K562 (cell line): ENCODE measurements at regions not wholly inside any gene's neighbourhood (a gene's known extent, or its start where the extent isn't known, plus 50 kb on each side); places are given as distances from the start of the nearest gene placed in this dataset.

Experiments used
- ATAC-seq: fragments of 200-7000 bp; cut with Tn5 transposase; 3 replicates; pipeline ENCODE4 v1.9.1; 2020; ENCODE audit warnings: moderate library complexity
- BruUV-seq: library from RNA; stranded (reverse); fragments of 400-500 nt; replicated peaks from 2 replicates; lab custom pipeline; 2021; lab: Mats Ljungman, UMichigan
- CTCF ChIA-PET: fragments of 300-600 bp; formaldehyde crosslinking; extraction: SDS; loops from one replicate; lab custom pipeline; 2021; ENCODE audit warnings: low intra/inter-chr PET ratio; lab: Yijun Ruan, JAX
- POLR2A ChIA-PET: fragments of 300-600, 350-650 bp; sonication (Branson Sonifier 250); formaldehyde crosslinking; extraction: SDS; loops from one replicate; lab custom pipeline; 2021; ENCODE audit warnings: antibody characterized with exemption, inconsistent platforms; lab: Yijun Ruan, JAX
- DNase-seq, 4 experiments: peaks; one replicate each; pipeline versions ENCODE4 v3.0.0 to v3.0.0-alpha.2; 2011 to 2018; ENCODE audit warnings: low spot score in 3 of 4, mixed read lengths in 3 of 4; ENCODE audit errors: extremely low read depth in 1 of 4
- FAIRE-seq: peaks from 2 replicates; lab custom pipeline; 2011; peaks lifted over from hg19 to GRCh38; lab: Jason Lieb, UNC
- H2AFZ ChIP-seq: 2 replicates; pipeline ENCODE4 v1.6.0; 2011; ENCODE audit warnings: low read depth, low read length, control low read depth, inconsistent platforms
- H3K27ac ChIP-seq: fragments of 200-600 bp; 3 replicates; pipeline ENCODE4 v1.8.0; 2011; ENCODE audit warnings: low read depth, mild to moderate bottlenecking, control low read depth, inconsistent platforms, low read length, moderate library complexity, mixed read lengths; ENCODE audit errors: extremely low read depth
- H3K27me3 ChIP-seq, 2 experiments: fragments of 300-600 bp in 1 of 2; 2 replicates in 1 of 2; 3 replicates in 1 of 2; pipeline versions ENCODE4 v1.6.0 to v1.8.0; 2011; ENCODE audit warnings: inconsistent platforms in 2 of 2, low read length in 2 of 2, mild to moderate bottlenecking in 1 of 2, mixed read lengths in 1 of 2, moderate library complexity in 1 of 2; ENCODE audit not compliant: control insufficient read depth in 2 of 2, insufficient read depth in 2 of 2
- H3K36me3 ChIP-seq: fragments of 300-600 bp; 3 replicates; pipeline ENCODE4 v1.8.0; 2011; ENCODE audit warnings: mild to moderate bottlenecking, low read length, inconsistent platforms; ENCODE audit not compliant: control insufficient read depth, insufficient read depth
- H3K4me1 ChIP-seq, 2 experiments: fragments of 200-600 bp in 1 of 2; replicated peaks in 1 of 2; 2 replicates in 1 of 2; 3 replicates in 1 of 2; pipeline versions ENCODE4 v1.5.1 to v1.8.0; 2011; ENCODE audit warnings: inconsistent platforms in 2 of 2, low read length in 2 of 2, mild to moderate bottlenecking in 1 of 2, mixed read lengths in 1 of 2, moderate library complexity in 1 of 2; ENCODE audit not compliant: control insufficient read depth in 2 of 2, insufficient read depth in 2 of 2
- H3K4me2 ChIP-seq: 2 replicates; pipeline ENCODE4 v1.6.1; 2011; ENCODE audit warnings: low read length, control low read depth, inconsistent platforms, mixed read lengths; ENCODE audit not compliant: insufficient read depth
- H3K4me3 ChIP-seq: fragments of 200-600 bp; sonication (generic), shearing (Covaris generic); 2 replicates; pipeline ENCODE4 v1.5.1; 2016; ENCODE audit warnings: control low read depth, inconsistent platforms
- H3K79me2 ChIP-seq: fragments of 200-600 bp; 3 replicates; pipeline ENCODE4 v1.8.0; 2011; ENCODE audit warnings: low read length, inconsistent platforms; ENCODE audit not compliant: control insufficient read depth, insufficient read depth
- H3K9ac ChIP-seq, 2 experiments: 2 replicates each; pipeline versions ENCODE4 v1.6.0 to v1.6.1; 2011; ENCODE audit warnings: low read depth in 2 of 2, low read length in 2 of 2, control low read depth in 1 of 2, inconsistent platforms in 1 of 2, mild to moderate bottlenecking in 1 of 2, mixed read lengths in 1 of 2; ENCODE audit not compliant: insufficient read depth in 1 of 2
- H3K9me1 ChIP-seq: one replicate; pipeline ENCODE4 v1.6.0; 2011; ENCODE audit warnings: inconsistent platforms, mild to moderate bottlenecking, low read length, moderate library complexity; ENCODE audit not compliant: control insufficient read depth, insufficient read depth
- H3K9me3 ChIP-seq: replicated peaks from 2 replicates; pipeline ENCODE4 v1.5.1; 2011; ENCODE audit warnings: low read depth, low read length, inconsistent platforms; ENCODE audit not compliant: control insufficient read depth, insufficient read depth
- H4K20me1 ChIP-seq: replicated peaks from 2 replicates; pipeline ENCODE4 v1.6.1; 2011; ENCODE audit warnings: low read length, inconsistent platforms, mixed read lengths; ENCODE audit not compliant: control insufficient read depth, insufficient read depth
- BRD4 ChIP-seq: fragments of 200-600 bp; sonication (generic); IDR thresholded peaks from 2 replicates; pipeline ENCODE4 v1.6.1; 2017; ENCODE audit warnings: inconsistent platforms
- GTF2F1 ChIP-seq: IDR thresholded peaks from 2 replicates; pipeline ENCODE4 v1.6.1; 2011; ENCODE audit warnings: low read depth, low read length, improper control_type of control experiment
- HDAC2 ChIP-seq: fragments of 450-650 bp; IDR thresholded peaks from 2 replicates; pipeline ENCODE4 v1.6.1; 2016; ENCODE audit warnings: mild to moderate bottlenecking
- MCM7 ChIP-seq, 2 experiments: fragments of 450-650 bp; IDR thresholded peaks; 2 replicates each; pipeline ENCODE4 v1.6.1; 2016 to 2018
- MED1 ChIP-seq: sonication (generic); formaldehyde crosslinking; IDR thresholded peaks from 2 replicates; pipeline ENCODE4 v1.8.1; 2023; ENCODE audit warnings: missing genetic modification reagents, borderline replicate concordance
- NEUROD1 ChIP-seq: fragments of 150-350 bp; IDR thresholded peaks from 2 replicates; pipeline ENCODE4 v1.6.1; 2014; ENCODE audit warnings: borderline replicate concordance, low read length, low read depth; ENCODE audit not compliant: partially characterized antibody
- PCBP1 ChIP-seq: fragments of 200-400 bp; formaldehyde crosslinking; IDR thresholded peaks from 2 replicates; pipeline ENCODE4 v1.6.1; 2018; ENCODE audit warnings: mild to moderate bottlenecking, low read depth, low read length; ENCODE audit not compliant: poor library complexity, severe bottlenecking
- RBM17 ChIP-seq: fragments of 200-400 bp; formaldehyde crosslinking; IDR thresholded peaks from 2 replicates; pipeline ENCODE4 v1.6.1; 2017; ENCODE audit warnings: low read depth, mild to moderate bottlenecking, low read length, borderline replicate concordance
- RCOR1 ChIP-seq, 2 experiments: IDR thresholded peaks; 2 replicates each; pipeline ENCODE4 v1.6.1; 2012; ENCODE audit warnings: low read depth in 2 of 2, low read length in 2 of 2, borderline replicate concordance in 1 of 2, improper control_type of control experiment in 1 of 2
- SMAD2 ChIP-seq: fragments of 150-350 bp; IDR thresholded peaks from 2 replicates; pipeline ENCODE4 v1.6.1; 2014; ENCODE audit warnings: low read depth, mild to moderate bottlenecking, low read length
- SMC3 ChIP-seq: conservative IDR thresholded peaks from 2 replicates; pipeline ENCODE4 v1.6.1; 2011; ENCODE audit warnings: low read depth, low read length, improper control_type of control experiment; ENCODE audit not compliant: insufficient read depth
- TBP ChIP-seq: optimal IDR thresholded peaks from 2 replicates; pipeline ENCODE3; 2011; ENCODE audit warnings: low read depth, low read length, improper control_type of control experiment
- ZBTB8A ChIP-seq: fragments of 450-650 bp; IDR thresholded peaks from 2 replicates; pipeline ENCODE4 v1.6.1; 2018; ENCODE audit warnings: mild to moderate bottlenecking, moderate library complexity; ENCODE audit not compliant: partially characterized antibody
- ZKSCAN3 ChIP-seq: fragments of 250-450 bp; sonication (Bioruptor Pico); IDR thresholded peaks from 2 replicates; pipeline ENCODE4 v1.4.0; 2020
- ZKSCAN8 ChIP-seq: fragments of 200-800 bp; sonication (Bioruptor generic); IDR thresholded peaks from 2 replicates; pipeline ENCODE4 v1.6.1; 2016; ENCODE audit warnings: missing genetic modification characterization, missing compliant biosample characterization
- ZNF133 ChIP-seq: fragments of 250-450 bp; sonication (Bioruptor Pico); IDR thresholded peaks from 2 replicates; pipeline ENCODE4 v1.4.0; 2020; ENCODE audit warnings: mild to moderate bottlenecking
- ZNF707 ChIP-seq: fragments of 250-450 bp; sonication (Bioruptor Pico); conservative IDR thresholded peaks from 2 replicates; pipeline ENCODE4 v1.8.0; 2022; ENCODE audit warnings: inconsistent platforms, mild to moderate bottlenecking, moderate library complexity
- WGBS: fragments of 100-300 bp; shearing (Covaris generic); methylation state at CpG from one replicate; pipeline ENCODE4 v1.1.6; 2016; ENCODE audit warnings: low coverage, mixed read lengths; ENCODE audit not compliant: insufficient coverage; ENCODE audit errors: missing lambda C conversion rate; 5-methylcytosine and 5-hydroxymethylcytosine counted together
- in situ Hi-C: fragments of 300-500 bp; cut with MboI; formaldehyde crosslinking; loops from 4 replicates; pipeline ENCODE4 v1.15.0; 2018; ENCODE audit warnings: inconsistent platforms, mixed read lengths
- intact Hi-C: fragments of 100-400 bp; cut with micrococcal nuclease; formaldehyde crosslinking; loops from 2 replicates; pipeline ENCODE4 v1.14.2; 2022
- TF ChIP-seq, protein P1 (sequence below): fragments of 250-450 bp; sonication (Bioruptor Pico); IDR thresholded peaks from 2 replicates; pipeline ENCODE4 v1.8.0; 2021; ENCODE audit warnings: moderate library complexity, mild to moderate bottlenecking, inconsistent platforms

DNA sequence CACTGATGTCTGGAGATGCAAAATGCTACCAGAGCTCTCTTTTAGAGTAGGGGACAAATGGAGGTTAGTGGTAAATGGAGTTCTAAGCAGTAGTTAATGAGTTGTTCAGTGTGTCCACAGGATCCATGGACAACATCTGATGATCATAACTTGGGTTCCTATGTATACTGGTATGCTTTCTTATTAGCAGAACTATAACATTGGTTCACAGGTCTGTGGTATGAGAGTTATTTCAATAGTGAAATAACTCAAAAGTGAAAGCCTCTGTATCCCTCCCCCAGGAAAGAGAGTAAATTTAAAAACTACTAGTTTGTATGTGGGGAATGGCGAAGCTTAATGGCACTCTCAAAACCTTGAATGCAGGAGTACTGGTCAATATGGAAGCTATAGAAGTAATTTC lies 363.5 kb upstream of the EMCN start:
- Histone ChIP-seq H3K79me2 (no peaks in the 10 kb centered on the region), H3K36me3 (no peaks in the 10 kb centered on the region), H4K20me1 (no peaks in the 10 kb centered on the region), H3K9me1 (no peaks in the 10 kb centered on the region), H3K4me3 (no peak overlapping the region), H2AFZ (no peak overlapping the region), H3K9me3 (no peaks in the 10 kb centered on the region), H3K27ac (no peak overlapping the region), H3K4me2 (no peak overlapping the region), H3K9ac (no peak overlapping the region), H3K27me3 (no peaks in the 10 kb centered on the region), H3K4me1 (no peaks in the 10 kb centered on the region)
- no TSS peak for BruUV-seq
- ATAC-seq (no peak), DNase-seq (no peak), FAIRE-seq (no peak)
- TF ChIP-seq HDAC2 (no peak), MED1 (CRISPR knock-in tag) (no peak), ZKSCAN3 (no peak), PCBP1 (no peak), RBM17 (no peak), ZNF133 (CRISPR knock-in tag) (no peak), TBP (no peak), BRD4 (no peak)
- ChIA-PET POLR2A (no interaction called here), CTCF (no interaction called here)
- in situ Hi-C loops, result no loop called here
- WGBS, result 0% methylated on average over 1 of the region's 1 CpG
- intact Hi-C loops, result no loop called here

DNA sequence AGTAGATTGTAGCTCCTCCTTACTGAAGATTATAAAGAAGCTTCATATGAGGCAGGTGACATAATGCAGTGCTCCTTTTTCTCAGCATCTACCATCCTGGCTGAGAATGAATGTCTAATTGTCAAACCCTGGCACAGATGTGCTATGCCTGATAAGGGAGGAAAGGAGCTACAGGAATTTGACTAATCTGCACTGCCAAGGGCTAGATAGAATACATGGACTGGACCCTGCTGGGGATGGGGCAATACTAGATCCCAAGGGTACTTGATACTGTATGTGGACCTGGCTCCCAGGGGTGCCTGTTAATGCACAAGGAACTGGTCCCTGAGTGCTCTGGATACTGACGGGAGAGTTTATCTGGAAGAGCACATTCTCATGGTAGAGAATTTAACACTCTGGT lies 362.2 kb upstream of the EMCN start:
- Histone ChIP-seq H3K4me2 (no peak overlapping the region), H3K79me2 (no peaks in the 10 kb centered on the region), H3K9ac (no peak overlapping the region), H3K9me3 (no peaks in the 10 kb centered on the region), H3K27ac (no peak overlapping the region), H4K20me1 (no peaks in the 10 kb centered on the region), H3K4me3 (no peak overlapping the region), H3K9me1 (no peaks in the 10 kb centered on the region), H3K27me3 (no peaks in the 10 kb centered on the region), H3K4me1 (no peaks in the 10 kb centered on the region), H2AFZ (no peak overlapping the region), H3K36me3 (no peaks in the 10 kb centered on the region)
- FAIRE-seq (no peak), ATAC-seq (no peak), DNase-seq (no peak)
- in situ Hi-C loops, result no loop called here
- BruUV-seq, result no TSS peak
- ChIA-PET CTCF (no interaction called here), POLR2A (no interaction called here)
- TF ChIP-seq ZBTB8A (no peak), ZKSCAN8 (CRISPR knock-in tag) (no peak), GTF2F1 (no peak), MCM7 (IDR thresholded peaks at IDR 0.05) (no peak), ZNF707 (CRISPR knock-in tag) (no peak), NEUROD1 (no peak), RCOR1 (IDR thresholded peaks at IDR 0.05; ENCODE audit: borderline replicate concordance in 1 of 2, low read depth in 2 of 2, low read length in 2 of 2) (no peak), SMAD2 (no peak), SMC3 (no peak)
- TF ChIP-seq, protein P1, sequence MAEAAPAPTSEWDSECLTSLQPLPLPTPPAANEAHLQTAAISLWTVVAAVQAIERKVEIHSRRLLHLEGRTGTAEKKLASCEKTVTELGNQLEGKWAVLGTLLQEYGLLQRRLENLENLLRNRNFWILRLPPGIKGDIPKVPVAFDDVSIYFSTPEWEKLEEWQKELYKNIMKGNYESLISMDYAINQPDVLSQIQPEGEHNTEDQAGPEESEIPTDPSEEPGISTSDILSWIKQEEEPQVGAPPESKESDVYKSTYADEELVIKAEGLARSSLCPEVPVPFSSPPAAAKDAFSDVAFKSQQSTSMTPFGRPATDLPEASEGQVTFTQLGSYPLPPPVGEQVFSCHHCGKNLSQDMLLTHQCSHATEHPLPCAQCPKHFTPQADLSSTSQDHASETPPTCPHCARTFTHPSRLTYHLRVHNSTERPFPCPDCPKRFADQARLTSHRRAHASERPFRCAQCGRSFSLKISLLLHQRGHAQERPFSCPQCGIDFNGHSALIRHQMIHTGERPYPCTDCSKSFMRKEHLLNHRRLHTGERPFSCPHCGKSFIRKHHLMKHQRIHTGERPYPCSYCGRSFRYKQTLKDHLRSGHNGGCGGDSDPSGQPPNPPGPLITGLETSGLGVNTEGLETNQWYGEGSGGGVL (CRISPR knock-in tag), result no peak
- intact Hi-C loops, result no loop called here
- WGBS, result 0% methylated on average over 1 of the region's 1 CpG
